H9 (cell line): ENCODE measurements at regions not wholly inside any gene's neighbourhood (a gene's known extent, or its start where the extent isn't known, plus 50 kb on each side); places are given as distances from the start of the nearest gene placed in this dataset.

Experiments used
- DNase-seq: peaks from one replicate; pipeline ENCODE4 v3.0.0-alpha.2; 2017
- H2AFZ ChIP-seq: one replicate; pipeline ENCODE4 v1.6.1; 2013; ENCODE audit warnings: mild to moderate bottlenecking, low read length, control low read depth, moderate library complexity
- H2AK5ac ChIP-seq: 2 replicates; pipeline ENCODE4 v1.6.1; 2013; ENCODE audit warnings: low read length, control low read depth, mixed read lengths; ENCODE audit not compliant: insufficient read length
- H2BK120ac ChIP-seq: one replicate; pipeline ENCODE4 v1.6.1; 2013; ENCODE audit warnings: low read depth, mild to moderate bottlenecking, low read length, control low read depth, inconsistent platforms; ENCODE audit not compliant: poor library complexity, severe bottlenecking
- H2BK12ac ChIP-seq: 2 replicates; pipeline ENCODE4 v1.6.1; 2013; ENCODE audit warnings: low read length, control low read depth, mixed read lengths, low read depth; ENCODE audit not compliant: insufficient read length
- H2BK15ac ChIP-seq: 2 replicates; pipeline ENCODE4 v1.6.1; 2013; ENCODE audit warnings: low read depth, low read length, control low read depth
- H2BK20ac ChIP-seq: one replicate; pipeline ENCODE4 v1.6.1; 2013; ENCODE audit warnings: low read depth, mild to moderate bottlenecking, low read length, control low read depth, inconsistent platforms; ENCODE audit not compliant: poor library complexity, severe bottlenecking
- H2BK5ac ChIP-seq: 2 replicates; pipeline ENCODE4 v1.6.1; 2013; ENCODE audit warnings: low read length, control low read depth, mixed read lengths; ENCODE audit not compliant: insufficient read length
- H3K14ac ChIP-seq: 2 replicates; pipeline ENCODE4 v1.6.1; 2013; ENCODE audit warnings: low read length, control low read depth; ENCODE audit not compliant: insufficient read depth
- H3K18ac ChIP-seq: 2 replicates; pipeline ENCODE4 v1.6.1; 2013; ENCODE audit warnings: low read depth, mild to moderate bottlenecking, mixed read lengths, low read length, control low read depth; ENCODE audit not compliant: insufficient read length
- H3K23ac ChIP-seq: 2 replicates; pipeline ENCODE4 v1.6.1; 2013; ENCODE audit warnings: low read length, control low read depth, mixed read lengths, low read depth; ENCODE audit not compliant: insufficient read length
- H3K23me2 ChIP-seq: 2 replicates; pipeline ENCODE4 v1.6.1; 2013; ENCODE audit warnings: low read depth, mild to moderate bottlenecking, mixed read lengths, low read length, control low read depth; ENCODE audit not compliant: insufficient read length, poor library complexity, severe bottlenecking
- H3K27ac ChIP-seq: 2 replicates; pipeline ENCODE4 v1.5.1; 2013; ENCODE audit warnings: low read length, control low read depth, mixed read lengths, low read depth; ENCODE audit not compliant: insufficient read length
- H3K27me3 ChIP-seq: 2 replicates; pipeline ENCODE4 v1.6.1; 2013; ENCODE audit warnings: low read length, control low read depth, inconsistent platforms; ENCODE audit not compliant: insufficient read depth
- H3K4ac ChIP-seq: 2 replicates; pipeline ENCODE4 v1.6.1; 2013; ENCODE audit warnings: low read depth, mild to moderate bottlenecking, control low read depth, inconsistent platforms, low read length, moderate library complexity
- H3K4me1 ChIP-seq: 2 replicates; pipeline ENCODE4 v1.6.1; 2013; ENCODE audit warnings: low read length, control low read depth, inconsistent platforms; ENCODE audit not compliant: insufficient read depth
- H3K4me2 ChIP-seq: 2 replicates; pipeline ENCODE4 v1.6.1; 2013; ENCODE audit warnings: low read length, control low read depth, mixed read lengths; ENCODE audit not compliant: insufficient read length, insufficient read depth
- H3K56ac ChIP-seq: 2 replicates; pipeline ENCODE4 v1.6.1; 2013; ENCODE audit warnings: low read depth, mild to moderate bottlenecking, mixed read lengths, low read length, control low read depth; ENCODE audit not compliant: insufficient read length
- H3K79me1 ChIP-seq: 2 replicates; pipeline ENCODE4 v1.6.1; 2013; ENCODE audit warnings: low read depth, mild to moderate bottlenecking, moderate library complexity, low read length, control low read depth, inconsistent platforms; ENCODE audit not compliant: insufficient read depth, poor library complexity, severe bottlenecking
- H3K79me2 ChIP-seq: 2 replicates; pipeline ENCODE4 v1.6.1; 2013; ENCODE audit warnings: low read length, control low read depth, inconsistent platforms; ENCODE audit not compliant: insufficient read depth
- H3K9ac ChIP-seq: 2 replicates; pipeline ENCODE4 v1.6.1; 2013; ENCODE audit warnings: low read length, control low read depth, mixed read lengths; ENCODE audit not compliant: insufficient read length; ENCODE audit errors: extremely low read depth
- H3K9me3 ChIP-seq: one replicate; pipeline ENCODE4 v1.6.1; 2013; ENCODE audit warnings: low read depth, low read length, inconsistent platforms; ENCODE audit not compliant: control insufficient read depth
- H3T11ph ChIP-seq: one replicate; pipeline ENCODE4 v1.6.1; 2013; ENCODE audit warnings: mild to moderate bottlenecking, low read length, control low read depth, inconsistent platforms
- H4K20me1 ChIP-seq: one replicate; pipeline ENCODE4 v1.6.1; 2013; ENCODE audit not compliant: control insufficient read depth, insufficient read length, insufficient read depth
- H4K5ac ChIP-seq: 2 replicates; pipeline ENCODE4 v1.6.1; 2013; ENCODE audit warnings: low read depth, mild to moderate bottlenecking, mixed read lengths, low read length, control low read depth; ENCODE audit not compliant: insufficient read length
- H4K8ac ChIP-seq: replicated peaks from 2 replicates; pipeline ENCODE4 v1.6.1; 2013; ENCODE audit warnings: low read length, control low read depth, mixed read lengths, low read depth; ENCODE audit not compliant: insufficient read length
- H4K91ac ChIP-seq: 2 replicates; pipeline ENCODE4 v1.6.1; 2013; ENCODE audit warnings: low read depth, mild to moderate bottlenecking, moderate library complexity, mixed read lengths, low read length, control low read depth; ENCODE audit not compliant: insufficient read length
- H3K27ac Mint-ChIP-seq, 3 experiments: 2 replicates in 2 of 3; 3 replicates in 1 of 3; pipeline ENCODE4 v1.8.0; 2020 to 2021; ENCODE audit warnings: mixed read lengths in 3 of 3, mild to moderate bottlenecking in 1 of 3, moderate library complexity in 1 of 3
- H3K27me3 Mint-ChIP-seq: 2 replicates; pipeline ENCODE4 v1.8.0; 2021; ENCODE audit warnings: low read depth, mild to moderate bottlenecking, moderate library complexity, mixed read lengths
- H3K36me3 Mint-ChIP-seq, 3 experiments: 2 replicates in 2 of 3; 3 replicates in 1 of 3; pipeline ENCODE4 v1.8.0; 2020 to 2021; ENCODE audit warnings: low read depth in 3 of 3, mixed read lengths in 3 of 3; ENCODE audit not compliant: insufficient read depth in 1 of 3
- H3K4me1 Mint-ChIP-seq, 2 experiments: 2 replicates each; pipeline ENCODE4 v1.8.0; 2020; ENCODE audit warnings: mixed read lengths in 2 of 2
- H3K4me3 Mint-ChIP-seq, 2 experiments: 2 replicates in 1 of 2; 3 replicates in 1 of 2; pipeline ENCODE4 v1.8.0; 2020 to 2021; ENCODE audit warnings: mild to moderate bottlenecking in 2 of 2, mixed read lengths in 2 of 2, moderate library complexity in 1 of 2
- H3K9me3 Mint-ChIP-seq, 2 experiments: 2 replicates in 1 of 2; 3 replicates in 1 of 2; pipeline ENCODE4 v1.8.0; 2020; ENCODE audit warnings: mild to moderate bottlenecking in 2 of 2, mixed read lengths in 2 of 2, moderate library complexity in 1 of 2
- WGBS: extraction: QIAGEN DNeasy Blood & Tissue Kit; methylation state at CpG from one replicate; pipeline ENCODE4 v1.1.7; 2013; ENCODE audit warnings: missing lambda C conversion rate, low lambda C conversion rate, mixed read lengths; ENCODE audit not compliant: insufficient read length; ENCODE audit errors: extremely low coverage; 5-methylcytosine and 5-hydroxymethylcytosine counted together
- TF ChIP-seq, protein P1 (sequence below): fragments of 200-600 bp; sonication (generic); conservative IDR thresholded peaks from 3 replicates; pipeline ENCODE4 v1.8.0; 2021; ENCODE audit warnings: antibody characterized with exemption, mild to moderate bottlenecking

DNA sequence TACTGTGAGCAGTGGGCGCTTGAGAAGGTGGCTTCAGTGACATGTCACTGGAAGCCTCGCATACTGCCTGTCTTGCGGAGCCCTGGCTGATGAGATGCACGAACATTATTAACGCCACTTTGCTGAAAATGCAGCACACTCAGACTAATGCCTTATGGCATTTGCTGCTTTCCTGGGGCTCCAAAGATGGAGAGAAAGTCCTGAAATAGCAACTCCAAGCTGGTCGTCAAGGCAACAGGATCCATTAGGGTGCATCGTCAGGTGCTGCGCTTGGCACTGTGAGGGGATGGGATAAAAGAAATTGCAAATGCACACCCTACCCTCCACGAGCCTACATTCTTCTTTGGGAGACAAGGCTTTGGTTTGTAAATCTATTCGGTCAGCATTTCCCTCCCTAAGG is 592.5 kb downstream of the TYW1 start:
- no peaks in the 10 kb centered on the region for H3K23me2 ChIP-seq
- Mint-ChIP-seq H3K36me3 (peaks cover 0 to 3% (median 0%) of the 10 kb centered on the region in 3 experiments; a peak in 2 of 7 replicates), H3K27me3 (no peaks in the 10 kb centered on the region), H3K4me3 (no peak overlapping the region), H3K4me1 (peaks cover 4 to 14% of the 10 kb centered on the region in 2 experiments), H3K9me3 (peaks cover 3 to 6% of the 10 kb centered on the region in 2 experiments), H3K27ac (no peak overlapping the region)
- H2BK15ac ChIP-seq: no peak overlapping the region
- no peak overlapping the region for H3K18ac ChIP-seq
- no peaks in the 10 kb centered on the region for H3K79me2 ChIP-seq
- no peak overlapping the region for H2BK120ac ChIP-seq
- H3K79me1 ChIP-seq: no peaks in the 10 kb centered on the region
- H3K27me3 ChIP-seq: no peaks in the 10 kb centered on the region
- no peak overlapping the region for H2BK5ac ChIP-seq
- no peak overlapping the region for H3K23ac ChIP-seq
- TF ChIP-seq, protein P1, sequence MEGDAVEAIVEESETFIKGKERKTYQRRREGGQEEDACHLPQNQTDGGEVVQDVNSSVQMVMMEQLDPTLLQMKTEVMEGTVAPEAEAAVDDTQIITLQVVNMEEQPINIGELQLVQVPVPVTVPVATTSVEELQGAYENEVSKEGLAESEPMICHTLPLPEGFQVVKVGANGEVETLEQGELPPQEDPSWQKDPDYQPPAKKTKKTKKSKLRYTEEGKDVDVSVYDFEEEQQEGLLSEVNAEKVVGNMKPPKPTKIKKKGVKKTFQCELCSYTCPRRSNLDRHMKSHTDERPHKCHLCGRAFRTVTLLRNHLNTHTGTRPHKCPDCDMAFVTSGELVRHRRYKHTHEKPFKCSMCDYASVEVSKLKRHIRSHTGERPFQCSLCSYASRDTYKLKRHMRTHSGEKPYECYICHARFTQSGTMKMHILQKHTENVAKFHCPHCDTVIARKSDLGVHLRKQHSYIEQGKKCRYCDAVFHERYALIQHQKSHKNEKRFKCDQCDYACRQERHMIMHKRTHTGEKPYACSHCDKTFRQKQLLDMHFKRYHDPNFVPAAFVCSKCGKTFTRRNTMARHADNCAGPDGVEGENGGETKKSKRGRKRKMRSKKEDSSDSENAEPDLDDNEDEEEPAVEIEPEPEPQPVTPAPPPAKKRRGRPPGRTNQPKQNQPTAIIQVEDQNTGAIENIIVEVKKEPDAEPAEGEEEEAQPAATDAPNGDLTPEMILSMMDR: no peak
- no peak overlapping the region for H3K9ac ChIP-seq
- no peak overlapping the region for H3K27ac ChIP-seq
- no peak overlapping the region for H4K5ac ChIP-seq
- DNase-seq: no peak
- WGBS: no CpG with 5 or more reads among the region's 10 CpGs
- no peak overlapping the region for H3K4me2 ChIP-seq
- H2BK12ac ChIP-seq: no peak overlapping the region
- H3K56ac ChIP-seq: no peak overlapping the region
- H4K20me1 ChIP-seq: no peaks in the 10 kb centered on the region
- no peaks in the 10 kb centered on the region for H3K9me3 ChIP-seq
- no peak overlapping the region for H4K8ac ChIP-seq
- no peak overlapping the region for H4K91ac ChIP-seq
- H3K14ac ChIP-seq: no peak overlapping the region
- no peak overlapping the region for H2BK20ac ChIP-seq
- H2AK5ac ChIP-seq: no peak overlapping the region
- peaks cover 2% of the 10 kb centered on the region; the same call in 1 of the 2 replicates for H3K4me1 ChIP-seq
- no peak overlapping the region for H3K4ac ChIP-seq
- no peak overlapping the region for H2AFZ ChIP-seq
- H3T11ph ChIP-seq: no peak overlapping the region
